Lower leg skin (tissue), 4 donors: ENCODE measurements at regions not wholly inside any gene's neighbourhood (a gene's known extent, or its start where the extent isn't known, plus 50 kb on each side); places are given as distances from the start of the nearest gene placed in this dataset.

ENCODE experiments used
- DNase-seq, 2 donors: peaks; one replicate each; pipeline ENCODE4 v3.0.0-alpha.2; 2019; ENCODE audit warnings: low spot score in 2 of 2
- H3K4me3 ChIP-seq: fragments of 200-600 bp; sonication (generic); 2 replicates; pipeline ENCODE4 v1.5.1; 2017; ENCODE audit warnings: mild to moderate bottlenecking, low read depth; ENCODE audit not compliant: poor library complexity, severe bottlenecking
- POLR2A ChIP-seq, 2 donors: fragments of 450-650 bp; IDR thresholded peaks; one replicate each; pipeline ENCODE4 v1.6.1; 2016 to 2017; ENCODE audit warnings: antibody characterized with exemption in 2 of 2, mild to moderate bottlenecking in 1 of 2, moderate library complexity in 1 of 2
- WGBS, 2 donors: methylation state at CpG; one replicate each; pipeline ENCODE4 v1.1.5; 2018; 5-methylcytosine and 5-hydroxymethylcytosine counted together
- intact Hi-C: fragments of 100-400 bp; cut with DNase I; formaldehyde crosslinking; loops from one replicate; pipeline ENCODE4 v1.15.0; 2023; ENCODE audit warnings: low total_unique reads
- TF ChIP-seq, protein P1 (sequence below), 3 donors: fragments of 450-650 bp; IDR thresholded peaks; one replicate each; pipeline ENCODE4 v1.5.1; 2016; ENCODE audit warnings: antibody characterized with exemption in 3 of 3, mild to moderate bottlenecking in 3 of 3, moderate library complexity in 2 of 3

DNA sequence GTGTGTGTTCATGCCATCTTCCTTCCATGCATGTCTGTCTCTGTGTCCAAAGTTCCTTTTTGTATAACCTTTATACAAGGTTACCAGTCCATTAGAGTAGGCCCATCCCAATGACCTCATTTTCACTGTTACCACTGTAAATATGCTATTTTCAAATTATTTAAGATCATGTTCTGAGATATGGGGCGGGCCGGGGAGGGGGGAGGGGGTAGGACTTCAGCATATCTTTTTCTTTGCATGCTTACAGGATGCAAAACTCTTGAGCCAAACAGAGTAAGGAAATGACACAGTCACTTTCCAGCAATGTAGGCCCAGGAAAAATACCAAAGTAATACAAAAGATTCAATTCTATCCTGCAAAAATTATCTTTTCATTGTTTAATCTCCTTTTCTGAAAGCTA is 124.1 kb upstream of the HNRNPA3 start:
- WGBS, 2 donors, result 68 to 75% methylated on average over 2 of the region's 2 CpGs
- TF ChIP-seq POLR2A (IDR thresholded peaks at IDR 0.05), result no peak
- TF ChIP-seq, protein P1, sequence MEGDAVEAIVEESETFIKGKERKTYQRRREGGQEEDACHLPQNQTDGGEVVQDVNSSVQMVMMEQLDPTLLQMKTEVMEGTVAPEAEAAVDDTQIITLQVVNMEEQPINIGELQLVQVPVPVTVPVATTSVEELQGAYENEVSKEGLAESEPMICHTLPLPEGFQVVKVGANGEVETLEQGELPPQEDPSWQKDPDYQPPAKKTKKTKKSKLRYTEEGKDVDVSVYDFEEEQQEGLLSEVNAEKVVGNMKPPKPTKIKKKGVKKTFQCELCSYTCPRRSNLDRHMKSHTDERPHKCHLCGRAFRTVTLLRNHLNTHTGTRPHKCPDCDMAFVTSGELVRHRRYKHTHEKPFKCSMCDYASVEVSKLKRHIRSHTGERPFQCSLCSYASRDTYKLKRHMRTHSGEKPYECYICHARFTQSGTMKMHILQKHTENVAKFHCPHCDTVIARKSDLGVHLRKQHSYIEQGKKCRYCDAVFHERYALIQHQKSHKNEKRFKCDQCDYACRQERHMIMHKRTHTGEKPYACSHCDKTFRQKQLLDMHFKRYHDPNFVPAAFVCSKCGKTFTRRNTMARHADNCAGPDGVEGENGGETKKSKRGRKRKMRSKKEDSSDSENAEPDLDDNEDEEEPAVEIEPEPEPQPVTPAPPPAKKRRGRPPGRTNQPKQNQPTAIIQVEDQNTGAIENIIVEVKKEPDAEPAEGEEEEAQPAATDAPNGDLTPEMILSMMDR (IDR thresholded peaks at IDR 0.05), result no peak
- intact Hi-C loops, result no loop called here
- no peak for DNase-seq
- H3K4me3 ChIP-seq, result no peak overlapping the region

DNA sequence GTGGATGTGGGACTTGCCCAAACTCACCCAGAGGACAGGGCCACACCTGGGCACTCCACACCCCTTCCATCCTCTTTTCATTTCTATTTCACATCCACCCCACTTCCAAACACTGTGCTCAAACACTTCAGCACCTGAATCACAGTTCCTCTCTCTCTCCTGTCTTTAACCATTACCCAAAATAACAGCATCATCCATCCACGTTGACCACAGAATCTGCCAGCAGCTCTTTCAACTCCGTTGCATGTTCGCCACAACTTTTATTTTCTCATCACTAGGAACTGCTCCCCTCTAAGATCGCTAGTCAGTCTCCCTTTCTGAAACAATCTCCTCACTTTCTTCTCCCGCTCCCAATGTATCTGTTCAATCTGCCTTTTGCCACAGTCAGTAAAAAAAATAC is 121.6 kb upstream of the HNRNPA3 start:
- 89 to 90% methylated on average over 5 of the region's 5 CpGs for WGBS, 2 donors
- H3K4me3 ChIP-seq, result no peak overlapping the region
- DNase-seq, result no peak
- intact Hi-C loops, result no loop called here
- no peak for TF ChIP-seq POLR2A (IDR thresholded peaks at IDR 0.05)
- TF ChIP-seq, protein P1 (IDR thresholded peaks at IDR 0.05), result no peak

DNA sequence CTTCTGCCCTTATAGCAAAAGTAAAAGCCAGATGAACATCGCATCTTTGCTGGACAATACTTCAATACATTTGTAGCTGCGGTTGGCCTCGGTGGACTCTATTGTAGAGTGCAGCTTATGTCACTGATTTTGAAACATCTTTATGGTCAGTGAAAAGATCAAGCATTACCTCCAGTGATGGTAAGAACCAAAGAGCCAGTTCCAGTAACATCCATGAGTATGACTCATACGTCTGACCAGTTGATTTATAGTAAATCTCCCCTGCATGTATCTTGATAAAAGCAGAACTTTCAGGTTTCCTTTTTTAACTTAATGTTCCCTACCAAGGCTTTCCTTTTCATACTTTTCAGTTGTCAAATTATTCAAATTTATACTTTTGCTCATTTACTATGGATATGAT is 119.2 kb upstream of the HNRNPA3 start:
- intact Hi-C loops, result no loop called here
- TF ChIP-seq, protein P1 (IDR thresholded peaks at IDR 0.05), result no peak
- no peak for TF ChIP-seq POLR2A (IDR thresholded peaks at IDR 0.05)
- no peak overlapping the region for H3K4me3 ChIP-seq
- 86 to 88% methylated on average over 4 of the region's 4 CpGs for WGBS, 2 donors
- DNase-seq, result no peak

DNA sequence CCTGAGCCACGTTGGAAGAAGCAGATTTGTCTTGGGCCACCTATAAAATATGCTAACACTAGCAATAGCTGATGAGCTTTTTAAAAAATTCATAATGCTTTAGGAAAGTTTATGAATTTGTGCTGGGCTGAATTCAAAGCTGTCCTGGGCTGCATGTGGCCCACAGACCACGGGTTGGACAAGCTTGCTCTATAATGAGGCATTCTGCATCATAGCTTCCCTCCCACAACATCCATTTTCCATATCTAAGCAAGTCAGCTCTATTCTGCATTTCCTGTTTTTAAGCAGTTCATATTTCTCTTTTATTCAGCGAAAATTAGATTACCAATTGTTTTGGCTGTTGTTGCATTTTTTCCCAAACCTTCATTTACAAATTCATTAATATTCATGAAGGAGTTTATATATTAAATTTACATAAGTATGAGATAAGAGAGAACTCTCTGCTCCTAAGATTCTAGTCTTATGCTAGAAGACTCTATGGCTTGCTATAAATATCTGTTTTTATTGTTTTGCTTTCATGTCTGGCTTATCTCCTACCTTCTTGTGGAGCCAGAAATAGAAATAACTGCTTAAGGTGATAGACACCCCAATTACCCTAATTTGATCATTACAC is 114.5 kb upstream of the HNRNPA3 start:
- no peak for TF ChIP-seq POLR2A (IDR thresholded peaks at IDR 0.05)
- TF ChIP-seq, protein P1 (IDR thresholded peaks at IDR 0.05), result no peak
- no peak for DNase-seq
- WGBS, 2 donors, result 48 to 56% methylated on average over 3 of the region's 3 CpGs
- intact Hi-C loops, result no loop called here
- no peak overlapping the region for H3K4me3 ChIP-seq

- H3K4me3 ChIP-seq, result no peak overlapping the region
- TF ChIP-seq, protein P1 (IDR thresholded peaks at IDR 0.05), result no peak
- TF ChIP-seq POLR2A (IDR thresholded peaks at IDR 0.05), result no peak
- intact Hi-C loops, result no loop called here
- no peak for DNase-seq
Observed at GRCh38 chr2:177101930-177102329, 110.7 kb upstream of the HNRNPA3 start.

- no peak overlapping the region for H3K4me3 ChIP-seq
- DNase-seq, result no peak
- 80 to 87% methylated on average over 2 of the region's 2 CpGs for WGBS, 2 donors
- TF ChIP-seq, protein P1 (IDR thresholded peaks at IDR 0.05), result no peak
- TF ChIP-seq POLR2A (IDR thresholded peaks at IDR 0.05), result no peak
- intact Hi-C loops, result no loop called here
Observed at GRCh38 chr2:177106212-177106611, 106.4 kb upstream of the HNRNPA3 start.
